DMS153 (cell line): ENCODE measurements at regions not wholly inside any gene's neighbourhood (a gene's known extent, or its start where the extent isn't known, plus 50 kb on each side); places are given as distances from the start of the nearest gene placed in this dataset.
"Not testable (repeated sequence)": the region's sequence is repeated elsewhere in the genome, so short reads cannot be mapped to it uniquely, and the experiment has no call there.

Experiments used
- DNase-seq: peaks from one replicate; lab custom pipeline; 2025; lab: John Stamatoyannopoulos, UW

GRCh38 chr3:145604851-145605250 is 556.1 kb downstream of the PLOD2 start:
- no peak for DNase-seq

DNA sequence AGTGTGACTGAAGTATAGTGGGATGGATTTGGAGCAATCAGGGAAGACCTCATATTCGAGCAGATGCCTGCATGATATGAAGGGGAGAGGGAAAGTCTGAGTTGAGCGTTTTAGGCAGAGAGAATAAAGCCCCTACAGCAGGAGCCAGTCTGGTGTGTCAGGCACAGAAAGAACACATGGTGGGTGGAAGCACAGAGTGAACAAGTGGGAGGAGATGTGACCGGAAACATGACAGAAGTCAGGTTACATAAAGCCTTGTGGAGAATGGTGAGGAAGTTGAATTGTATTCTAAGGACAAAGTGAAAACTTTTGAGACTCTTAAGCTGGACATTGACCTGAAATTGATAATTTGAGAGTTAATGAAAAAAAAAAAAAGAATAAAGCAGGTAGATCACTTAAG is 541.0 kb downstream of the PLOD2 start:
- DNase-seq: no peak

DNA sequence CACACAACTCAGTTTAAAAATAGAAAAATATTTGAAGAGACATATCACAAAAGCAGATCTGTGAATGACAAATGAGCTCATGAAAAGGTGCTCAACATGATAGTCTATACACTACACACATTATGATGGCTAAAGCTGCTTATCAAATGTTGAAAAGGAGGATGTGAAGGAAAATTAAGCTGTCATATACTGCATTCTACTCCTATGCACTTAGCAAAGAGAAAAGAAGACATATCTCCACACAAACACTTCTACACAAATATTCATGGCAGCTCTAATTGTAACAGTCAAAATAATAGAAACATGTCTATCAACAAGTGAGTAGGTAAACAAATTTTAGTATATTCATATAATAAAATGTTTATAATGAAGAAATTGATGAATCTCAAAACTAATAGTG is 540.5 kb downstream of the PLOD2 start:
- no peak for DNase-seq

- DNase-seq: no peak
These were observed 537.6 kb downstream of the PLOD2 start for GRCh38 chr3:145623349-145623748.

DNA sequence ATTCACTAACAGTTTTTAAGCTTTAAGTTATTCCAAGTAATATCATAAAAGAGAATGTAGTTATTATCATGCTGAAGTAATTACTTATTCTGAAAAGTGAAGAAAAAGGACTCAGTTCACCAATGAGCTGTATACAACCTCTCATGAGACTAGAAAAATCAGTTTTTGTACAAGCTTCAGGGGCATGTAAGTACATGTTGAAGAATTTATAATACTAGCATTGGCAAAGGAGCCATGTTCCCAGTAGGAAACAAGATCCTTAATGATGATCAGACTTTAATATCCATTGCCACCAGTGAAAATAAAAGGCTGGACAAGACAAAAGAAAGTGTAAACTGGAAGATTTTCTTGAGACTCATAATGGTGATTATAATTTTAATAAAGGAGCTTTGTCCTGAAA is 532.8 kb downstream of the PLOD2 start:
- no peak for DNase-seq

- DNase-seq: no peak
These were observed 523.9 kb downstream of the PLOD2 start for GRCh38 chr3:145637105-145637504.

DNA sequence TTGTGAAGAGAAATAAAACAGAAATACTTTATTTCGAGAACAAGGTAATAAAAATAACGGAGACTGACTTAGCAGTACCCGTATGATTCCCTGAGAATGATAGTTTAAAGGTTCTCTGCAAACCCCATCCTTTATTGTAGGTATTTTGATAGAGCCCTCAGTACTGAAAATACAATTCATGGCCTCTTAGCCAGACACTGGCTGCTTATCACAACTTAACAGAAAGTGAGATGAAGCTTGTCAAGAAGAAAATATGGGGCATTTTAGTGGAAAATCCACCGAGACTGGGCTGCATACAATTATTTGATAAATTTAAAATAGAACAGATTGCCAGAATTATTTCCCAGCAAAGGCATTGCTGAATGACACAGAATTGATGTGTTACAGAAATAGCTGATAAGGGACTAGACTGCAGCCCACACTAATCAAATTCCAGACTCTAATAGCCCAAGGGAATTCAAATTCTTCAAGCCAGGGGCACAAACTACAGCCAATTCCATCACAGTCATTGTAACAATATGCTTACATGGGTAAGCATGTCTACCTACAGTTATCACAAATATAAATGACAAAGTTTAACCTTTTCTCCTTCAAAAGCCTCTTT is 521.9 kb downstream of the PLOD2 start:
- no peak for DNase-seq

- no peak for DNase-seq
These were observed 521.1 kb downstream of the PLOD2 start for GRCh38 chr3:145639875-145640274.

GRCh38 chr3:145648396-145648795 is 512.6 kb downstream of the PLOD2 start:
- no peak for DNase-seq

GRCh38 chr3:145649368-145649887 is 511.6 kb downstream of the PLOD2 start:
- no peak for DNase-seq

- DNase-seq: no peak
These were observed 510.8 kb downstream of the PLOD2 start for GRCh38 chr3:145650170-145650569.

DNA sequence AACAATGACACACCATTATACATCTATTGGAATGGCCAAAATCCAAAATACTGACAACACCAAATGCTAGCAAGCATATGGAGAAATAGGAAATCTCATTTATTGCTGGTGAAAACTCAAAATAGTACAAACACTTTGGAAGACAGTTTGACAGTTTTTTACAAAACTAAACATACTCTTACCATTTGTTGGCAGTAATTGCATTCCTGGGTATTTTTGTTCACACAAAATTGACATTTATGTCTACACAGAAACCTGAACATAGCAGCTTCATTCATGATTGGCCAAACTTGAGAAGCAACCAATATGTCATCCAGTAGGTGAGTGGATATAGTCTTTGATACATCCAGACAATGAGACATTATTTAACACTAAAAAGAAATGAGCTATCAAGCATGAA is 489.9 kb downstream of the PLOD2 start:
- no peak for DNase-seq

DNA sequence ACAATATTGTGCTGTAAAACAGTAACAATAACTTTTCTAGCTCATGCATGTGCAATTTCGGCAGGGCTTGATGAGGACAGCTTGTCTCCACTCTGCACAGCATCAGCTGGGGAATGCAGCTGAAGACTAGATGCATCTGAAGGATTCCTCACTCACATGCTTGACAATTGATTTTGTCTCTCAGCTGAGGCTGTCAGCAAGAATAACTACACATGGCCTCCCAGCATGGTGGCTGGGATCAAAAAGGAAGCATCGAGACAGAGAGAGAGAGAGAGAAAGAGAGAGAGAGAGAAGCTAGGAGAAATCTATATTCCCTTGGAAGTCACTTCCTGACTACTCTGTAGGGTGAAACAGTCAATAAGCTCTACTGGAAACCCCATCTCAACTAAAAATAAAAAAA is 487.1 kb downstream of the PLOD2 start:
- DNase-seq: no peak

DNA sequence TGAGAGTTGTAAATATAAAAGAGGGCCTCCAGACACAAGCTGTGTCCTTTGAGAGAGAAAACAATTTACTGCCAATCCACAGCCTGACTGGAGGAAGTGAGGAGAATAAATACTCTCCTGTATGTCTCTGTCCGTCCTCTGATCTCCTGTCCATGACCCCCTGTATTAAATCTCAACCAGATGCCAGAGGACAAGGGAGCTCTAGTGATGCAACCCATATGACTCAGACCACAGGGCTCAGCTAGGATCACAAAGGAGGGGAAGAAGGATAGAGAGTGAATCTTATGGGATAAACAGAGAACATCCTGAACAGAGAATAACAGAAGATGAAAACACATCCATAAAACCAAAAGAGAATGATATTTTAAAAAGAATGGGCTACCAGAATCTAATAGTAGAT is 482.6 kb downstream of the PLOD2 start:
- DNase-seq: peak; percentile 19

DNA sequence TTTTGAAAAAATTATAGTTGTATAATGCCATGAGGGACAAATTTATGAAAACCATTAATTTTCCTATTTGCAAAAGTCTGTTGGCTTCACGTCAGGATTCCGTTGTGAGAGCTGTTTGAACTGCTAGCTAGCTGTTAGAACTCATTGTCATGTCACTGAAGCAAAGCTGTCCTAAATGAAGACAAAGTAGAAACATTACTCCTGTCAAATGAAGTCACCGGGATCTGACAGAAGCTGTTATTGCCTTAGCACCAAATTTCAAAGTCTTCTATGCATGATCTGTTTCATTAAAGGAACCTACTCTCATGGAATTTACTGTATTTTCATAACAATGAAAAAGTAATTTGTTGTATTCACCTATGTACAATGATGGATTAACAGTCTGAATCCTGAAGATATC is 479.8 kb downstream of the PLOD2 start:
- no peak for DNase-seq

GRCh38 chr3:145687978-145688377 is 473.0 kb downstream of the PLOD2 start:
- not testable (repeated sequence) for DNase-seq

DNA sequence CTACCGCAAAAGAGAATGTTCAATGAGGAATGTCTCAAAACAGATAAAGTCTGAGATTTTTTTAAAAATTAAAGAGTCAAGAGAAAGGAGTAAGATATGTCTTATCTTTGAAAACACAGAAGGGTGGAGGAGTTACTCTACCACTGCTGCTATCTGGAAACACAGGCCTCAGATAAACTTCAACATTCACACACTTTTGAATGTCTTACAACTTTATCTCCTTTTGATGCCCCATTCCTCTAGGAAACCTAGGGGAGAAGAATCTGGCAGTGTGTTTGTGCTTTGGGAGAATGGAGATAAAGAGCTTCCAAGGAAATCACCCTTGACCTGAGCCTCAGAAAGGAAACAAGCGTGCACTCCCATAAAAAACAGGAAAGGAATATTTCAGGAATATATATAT is 468.2 kb downstream of the PLOD2 start:
- no peak for DNase-seq

DNA sequence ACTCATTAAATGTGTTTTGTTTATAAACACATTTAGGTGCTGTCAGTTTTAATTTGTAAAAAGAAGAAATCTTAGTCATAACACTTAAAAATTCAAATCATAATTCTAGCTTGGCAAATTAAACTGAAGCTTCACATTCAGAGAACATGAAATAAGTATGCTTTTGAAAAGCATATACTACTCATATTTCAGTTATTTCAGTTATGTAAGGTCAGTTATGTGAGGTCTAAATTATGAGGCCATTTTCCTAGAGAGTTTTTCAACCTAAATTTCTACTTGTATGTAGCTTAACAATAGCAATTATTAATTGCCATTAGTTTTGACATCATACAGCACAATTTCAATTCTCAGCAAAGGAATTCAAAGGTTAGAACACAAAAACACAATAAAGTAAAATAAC is 465.0 kb downstream of the PLOD2 start:
- DNase-seq: no peak

DNA sequence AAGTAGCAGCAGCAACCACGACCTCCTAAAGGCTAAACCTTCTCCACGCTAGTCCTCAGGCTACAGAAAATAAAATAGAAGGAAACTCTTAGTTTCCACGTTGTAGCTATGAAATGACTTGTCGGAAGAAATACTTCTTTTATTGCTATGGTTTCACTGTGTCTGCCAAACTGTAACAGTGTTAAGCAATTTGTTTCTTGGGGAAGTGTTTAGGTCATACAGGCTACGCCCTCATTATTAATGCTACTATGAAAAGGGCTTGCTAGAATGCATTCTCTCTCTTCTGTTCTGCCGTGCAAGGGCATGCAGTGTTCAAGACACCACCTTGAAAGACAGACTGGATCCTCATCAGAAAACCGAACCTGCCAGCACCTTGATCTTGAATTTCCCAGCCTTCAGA is 462.7 kb downstream of the PLOD2 start:
- DNase-seq: no peak

DNA sequence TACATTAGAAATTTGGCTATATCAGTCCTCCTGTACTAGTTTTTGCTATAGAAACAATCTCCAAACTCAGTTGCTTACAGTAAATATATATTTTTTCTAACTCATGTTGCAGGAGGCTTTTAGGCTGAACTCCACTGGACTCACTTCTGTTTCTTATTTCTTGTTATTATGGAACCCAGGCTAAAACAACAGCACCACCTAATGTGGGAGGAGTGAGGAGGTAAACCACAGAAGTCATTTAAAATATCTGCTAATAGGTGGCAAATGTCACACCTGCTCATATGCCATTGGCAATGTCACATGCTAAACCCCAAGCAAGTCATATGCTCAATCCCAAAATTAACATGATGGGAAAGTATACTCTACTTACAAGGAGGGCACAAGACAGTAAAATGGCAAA is 462.2 kb downstream of the PLOD2 start:
- no peak for DNase-seq

GRCh38 chr3:145704020-145704419 is 457.0 kb downstream of the PLOD2 start:
- DNase-seq: no peak

DNA sequence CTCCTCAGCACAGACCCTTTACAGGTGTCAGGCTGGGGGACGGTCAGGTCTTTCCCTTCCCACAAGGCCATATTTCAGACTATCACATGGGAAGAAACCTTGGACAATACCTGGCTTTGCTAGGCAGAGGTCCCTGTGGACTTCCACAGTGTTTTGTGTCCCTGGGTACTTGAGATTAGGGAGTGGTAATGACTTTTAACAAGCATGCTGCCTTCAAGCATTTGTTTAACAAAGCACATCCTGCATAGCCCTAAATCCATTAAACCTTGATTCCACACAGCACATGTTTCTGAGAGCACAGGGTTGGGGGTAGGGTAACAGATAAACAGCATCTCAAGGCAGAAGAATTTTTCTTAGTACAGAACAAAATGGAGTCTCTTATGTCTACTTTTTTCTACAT is 451.2 kb downstream of the PLOD2 start:
- DNase-seq: peak; percentile 82

GRCh38 chr3:145716519-145716918 is 444.5 kb downstream of the PLOD2 start:
- DNase-seq: no peak

- peak; percentile 21 for DNase-seq
These were observed 441.9 kb downstream of the PLOD2 start for GRCh38 chr3:145719114-145719513.
